Uterus (tissue), 2 donors: ENCODE measurements at regions not wholly inside any gene's neighbourhood (a gene's known extent, or its start where the extent isn't known, plus 50 kb on each side); places are given as distances from the start of the nearest gene placed in this dataset.

Experiments used
- POLR2A ChIP-seq, 2 donors: fragments of 450-650 bp; IDR thresholded peaks; one replicate each; pipeline ENCODE4 v1.6.1; 2016; ENCODE audit warnings: antibody characterized with exemption in 2 of 2, mild to moderate bottlenecking in 1 of 2, moderate library complexity in 1 of 2
- TF ChIP-seq, protein P1 (sequence below), 4 experiments: fragments of 200-600 bp in 2 of 4; fragments of 450-650 bp in 2 of 4; sonication (generic) in 2 of 4; IDR thresholded peaks; one replicate each; pipeline ENCODE4 v1.5.1; 2016 to 2019; ENCODE audit warnings: antibody characterized with exemption in 4 of 4, mild to moderate bottlenecking in 2 of 4, moderate library complexity in 1 of 4

DNA sequence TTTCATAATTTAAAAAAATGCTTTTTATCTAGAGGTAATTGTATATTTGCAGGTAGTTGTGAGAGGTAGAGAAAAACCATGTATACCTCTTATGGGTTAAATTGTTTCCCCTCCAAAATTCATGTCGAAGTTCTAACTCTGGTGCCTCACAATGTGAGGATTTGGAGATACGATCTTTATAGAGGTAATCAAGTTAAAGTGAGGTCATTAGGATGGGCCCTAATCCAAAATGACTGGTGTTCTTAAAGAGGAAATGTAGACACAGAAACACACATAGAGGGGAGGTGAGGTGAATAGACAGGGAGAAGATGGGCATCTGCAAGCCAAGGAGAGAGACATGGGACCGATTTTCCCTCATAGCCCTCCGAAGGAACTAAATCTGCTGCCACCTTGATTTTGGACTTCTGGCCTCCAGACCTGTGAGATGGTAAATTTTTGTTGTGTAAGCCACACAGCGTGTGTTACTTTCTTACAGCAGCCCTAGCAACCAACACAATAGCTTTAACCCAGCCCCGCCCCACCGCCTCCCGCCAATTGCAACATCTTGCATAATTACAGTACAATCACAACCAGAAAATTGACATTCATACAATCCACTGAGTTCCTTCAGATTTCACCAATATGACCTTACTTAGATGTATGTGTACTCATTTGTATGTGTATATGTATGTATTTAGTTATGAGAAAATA is 208.9 kb downstream of the MIB1 start:
- TF ChIP-seq POLR2A (IDR thresholded peaks at IDR 0.05): no peak
- TF ChIP-seq, protein P1, sequence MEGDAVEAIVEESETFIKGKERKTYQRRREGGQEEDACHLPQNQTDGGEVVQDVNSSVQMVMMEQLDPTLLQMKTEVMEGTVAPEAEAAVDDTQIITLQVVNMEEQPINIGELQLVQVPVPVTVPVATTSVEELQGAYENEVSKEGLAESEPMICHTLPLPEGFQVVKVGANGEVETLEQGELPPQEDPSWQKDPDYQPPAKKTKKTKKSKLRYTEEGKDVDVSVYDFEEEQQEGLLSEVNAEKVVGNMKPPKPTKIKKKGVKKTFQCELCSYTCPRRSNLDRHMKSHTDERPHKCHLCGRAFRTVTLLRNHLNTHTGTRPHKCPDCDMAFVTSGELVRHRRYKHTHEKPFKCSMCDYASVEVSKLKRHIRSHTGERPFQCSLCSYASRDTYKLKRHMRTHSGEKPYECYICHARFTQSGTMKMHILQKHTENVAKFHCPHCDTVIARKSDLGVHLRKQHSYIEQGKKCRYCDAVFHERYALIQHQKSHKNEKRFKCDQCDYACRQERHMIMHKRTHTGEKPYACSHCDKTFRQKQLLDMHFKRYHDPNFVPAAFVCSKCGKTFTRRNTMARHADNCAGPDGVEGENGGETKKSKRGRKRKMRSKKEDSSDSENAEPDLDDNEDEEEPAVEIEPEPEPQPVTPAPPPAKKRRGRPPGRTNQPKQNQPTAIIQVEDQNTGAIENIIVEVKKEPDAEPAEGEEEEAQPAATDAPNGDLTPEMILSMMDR (IDR thresholded peaks at IDR 0.05): no peak
